Parathyroid adenoma (tissue), 2 donors: ENCODE measurements at regions not wholly inside any gene's neighbourhood (a gene's known extent, or its start where the extent isn't known, plus 50 kb on each side); places are given as distances from the start of the nearest gene placed in this dataset.

Experiments used
- H2AFZ ChIP-seq: fragments of 300-600 bp; sonication (generic); one replicate; pipeline ENCODE4 v1.7.0; 2017; ENCODE audit warnings: antibody characterized with exemption, mild to moderate bottlenecking
- H3K27ac ChIP-seq: fragments of 300-600 bp; sonication (generic); one replicate; pipeline ENCODE4 v1.7.0; 2017
- H3K27me3 ChIP-seq: fragments of 300-600 bp; sonication (generic); one replicate; pipeline ENCODE4 v1.7.0; 2017; ENCODE audit warnings: low read length; ENCODE audit not compliant: control insufficient read depth, insufficient read depth
- H3K36me3 ChIP-seq: fragments of 300-600 bp; sonication (generic); one replicate; pipeline ENCODE4 v1.7.0; 2017; ENCODE audit warnings: low read length; ENCODE audit not compliant: control insufficient read depth, insufficient read depth
- H3K4me1 ChIP-seq: fragments of 300-600 bp; sonication (generic); one replicate; pipeline ENCODE4 v1.7.0; 2017; ENCODE audit warnings: control low read depth
- H3K4me2 ChIP-seq: fragments of 300-600 bp; sonication (generic); one replicate; pipeline ENCODE4 v1.7.0; 2017; ENCODE audit warnings: low read length
- H3K4me3 ChIP-seq: fragments of 300-600 bp; sonication (generic); one replicate; pipeline ENCODE4 v1.7.0; 2017; ENCODE audit warnings: low read depth, low read length
- H3K79me2 ChIP-seq: fragments of 300-600 bp; sonication (generic); one replicate; pipeline ENCODE4 v1.7.0; 2017; ENCODE audit warnings: control low read depth
- H3K9ac ChIP-seq: fragments of 300-600 bp; sonication (generic); one replicate; pipeline ENCODE4 v1.7.0; 2017; ENCODE audit warnings: mild to moderate bottlenecking
- H3K9me3 ChIP-seq: fragments of 300-600 bp; sonication (generic); one replicate; pipeline ENCODE4 v1.7.0; 2017; ENCODE audit warnings: low read length; ENCODE audit not compliant: control insufficient read depth
- CTCF ChIP-seq: fragments of 300-600 bp; sonication (generic); IDR thresholded peaks from one replicate; pipeline ENCODE4 v1.7.0; 2017; ENCODE audit warnings: antibody characterized with exemption, mild to moderate bottlenecking
- donor health status: primary hyperparathyroidism.

- Histone ChIP-seq H3K4me2 (no peak overlapping the region), H3K9me3 (no peaks in the 10 kb centered on the region), H3K79me2 (no peaks in the 10 kb centered on the region), H3K27ac (no peak overlapping the region), H3K36me3 (no peaks in the 10 kb centered on the region), H3K9ac (no peak overlapping the region), H3K4me1 (no peaks in the 10 kb centered on the region), H3K27me3 (no peaks in the 10 kb centered on the region), H2AFZ (no peak overlapping the region), H3K4me3 (no peak overlapping the region)
- no peak for TF ChIP-seq CTCF
Observed at GRCh38 chr3:110542552-110543150, 529.0 kb upstream of the NECTIN3 start.

- H3K9ac ChIP-seq: no peak overlapping the region
- H3K4me1 ChIP-seq: no peaks in the 10 kb centered on the region
- no peak for TF ChIP-seq CTCF
- H3K27me3 ChIP-seq: no peaks in the 10 kb centered on the region
- H3K27ac ChIP-seq: no peak overlapping the region
- no peak overlapping the region for H3K4me3 ChIP-seq
- no peaks in the 10 kb centered on the region for H3K79me2 ChIP-seq
- no peaks in the 10 kb centered on the region for H3K9me3 ChIP-seq
- H3K4me2 ChIP-seq: no peak overlapping the region
- no peaks in the 10 kb centered on the region for H3K36me3 ChIP-seq
- H2AFZ ChIP-seq: no peak overlapping the region
Observed at GRCh38 chr3:110544730-110545129, 526.9 kb upstream of the NECTIN3 start.

- no peak overlapping the region for H3K9ac ChIP-seq
- H3K27ac ChIP-seq: no peak overlapping the region
- H3K9me3 ChIP-seq: no peaks in the 10 kb centered on the region
- H3K36me3 ChIP-seq: no peaks in the 10 kb centered on the region
- no peaks in the 10 kb centered on the region for H3K79me2 ChIP-seq
- H3K4me3 ChIP-seq: no peak overlapping the region
- TF ChIP-seq CTCF: no peak
- H3K27me3 ChIP-seq: no peaks in the 10 kb centered on the region
- no peaks in the 10 kb centered on the region for H3K4me1 ChIP-seq
- H3K4me2 ChIP-seq: no peak overlapping the region
- no peak overlapping the region for H2AFZ ChIP-seq
Observed at GRCh38 chr3:110550511-110550910, 521.1 kb upstream of the NECTIN3 start.

GRCh38 chr3:110562621-110563020 is 509.0 kb upstream of the NECTIN3 start:
- TF ChIP-seq CTCF: no peak
- H3K27me3 ChIP-seq: no peaks in the 10 kb centered on the region

GRCh38 chr3:110564674-110565073 is 506.9 kb upstream of the NECTIN3 start:
- no peaks in the 10 kb centered on the region for H3K9me3 ChIP-seq
- no peak for TF ChIP-seq CTCF
- no peaks in the 10 kb centered on the region for H3K27me3 ChIP-seq
- H2AFZ ChIP-seq: no peak overlapping the region
- H3K27ac ChIP-seq: no peak overlapping the region
- H3K79me2 ChIP-seq: no peaks in the 10 kb centered on the region
- no peak overlapping the region for H3K9ac ChIP-seq
- H3K36me3 ChIP-seq: no peaks in the 10 kb centered on the region
- no peak overlapping the region for H3K4me3 ChIP-seq
- no peaks in the 10 kb centered on the region for H3K4me1 ChIP-seq
- no peak overlapping the region for H3K4me2 ChIP-seq

More at GRCh38 chr3:110562621-110563020, 509.0 kb upstream of the NECTIN3 start:
- Histone ChIP-seq H3K79me2 (no peaks in the 10 kb centered on the region), H2AFZ (no peak overlapping the region), H3K27ac (no peak overlapping the region), H3K9ac (no peak overlapping the region), H3K9me3 (no peaks in the 10 kb centered on the region), H3K4me3 (no peak overlapping the region), H3K4me1 (no peaks in the 10 kb centered on the region), H3K4me2 (no peak overlapping the region), H3K36me3 (no peaks in the 10 kb centered on the region)
